Pancreas (tissue), 10 donors: ENCODE measurements at regions not wholly inside any gene's neighbourhood (a gene's known extent, or its start where the extent isn't known, plus 50 kb on each side); places are given as distances from the start of the nearest gene placed in this dataset.
A peak's percentile ranks its signal among the peaks of the same experiment; 100 is the strongest.

Source experiments
- ATAC-seq, 4 donors: fragments of 200-7000 bp; cut with Tn5 transposase; one replicate each; pipeline versions ENCODE4 v1.8.0 to v1.9.1; 2020; ENCODE audit warnings: mild to moderate bottlenecking in 4 of 4, moderate library complexity in 4 of 4
- DNase-seq, 6 donors: peaks; one replicate each; pipeline ENCODE4 v3.0.0-alpha.2; 2020
- FAIRE-seq: peaks from 2 replicates; lab custom pipeline; 2012; peaks lifted over from hg19 to GRCh38; lab: Jason Lieb, UNC
- H3K27ac ChIP-seq, 4 donors: fragments of 200-600 bp; sonication (generic); 1 replicate in 3 of 4; 2 replicates in 1 of 4; pipeline versions ENCODE4 v1.5.0 to v1.8.0; 2020
- H3K27me3 ChIP-seq, 4 donors: fragments of 200-600 bp; one replicate each; pipeline ENCODE4 v1.8.0; 2021
- H3K36me3 ChIP-seq, 3 donors: fragments of 200-600 bp; sonication (generic) in 1 of 3; one replicate each; pipeline versions ENCODE4 v1.5.0 to v1.8.0; 2020 to 2021
- H3K4me1 ChIP-seq, 3 donors: fragments of 200-600 bp; one replicate each; pipeline ENCODE4 v1.8.0; 2021
- H3K4me3 ChIP-seq, 4 donors: fragments of 200-600 bp; sonication (generic) in 2 of 4; one replicate each; pipeline versions ENCODE4 v1.5.0 to v1.8.0; 2020 to 2021
- H3K9me3 ChIP-seq, 4 donors: fragments of 200-600 bp; one replicate each; pipeline ENCODE4 v1.8.0; 2021
- CTCF ChIP-seq, 4 donors: fragments of 200-600 bp; sonication (generic) in 3 of 4; IDR thresholded peaks; one replicate each; pipeline versions ENCODE4 v1.5.0 to v1.8.0; 2021; ENCODE audit warnings: antibody characterized with exemption in 4 of 4
- WGBS, 2 donors: extraction: QIAGEN DNeasy Blood & Tissue Kit; methylation state at CpG; one replicate each; pipeline ENCODE4 v1.1.7; 2013; 5-methylcytosine and 5-hydroxymethylcytosine counted together
- intact Hi-C, 3 donors: fragments of 100-400 bp; cut with DNase I; formaldehyde crosslinking; loops; one replicate each; pipeline versions ENCODE4 v1.11.1 to v1.14.2; 2022
- donor health status: healthy with polysubstance abuse.
- donor health status: DM: no; HTN: no; CAD: no; lungs with moderate emphysema.
- donor health status: DM: no; HTN: no; CAD: no.
- donor health status: control.
- donor health status: control.
- donor health status: Bipolar disorder and iron deficiency.
- donor health status: DM: yes; HTN: yes; CAD: no.
- donor health status: DM: no; HTN: no; CAD: no.
- donor health status: DM: no; HTN: no; CAD: no.
- donor health status: DM: yes; HTN: yes; CAD: no.

GRCh38 chr15:27608248-27608647 lies 490.9 kb downstream of the OCA2 start:
- H3K4me3 ChIP-seq = no peak overlapping the region
- no peaks in the 10 kb centered on the region for H3K36me3 ChIP-seq
- TF ChIP-seq CTCF (IDR thresholded peaks at IDR 0.05) = no peak
- ATAC-seq = no peak
- intact Hi-C loops = no loop called here
- no peak for DNase-seq
- no peak overlapping the region for H3K27ac ChIP-seq
- FAIRE-seq = no peak
- H3K4me1 ChIP-seq = no peaks in the 10 kb centered on the region
- H3K27me3 ChIP-seq = no peaks in the 10 kb centered on the region
- no peaks in the 10 kb centered on the region for H3K9me3 ChIP-seq
- 54 to 60% methylated on average over 3 of the region's 3 CpGs for WGBS, 2 donors

GRCh38 chr15:27601239-27601960 lies 497.7 kb downstream of the OCA2 start:
- no peaks in the 10 kb centered on the region for H3K36me3 ChIP-seq
- no peaks in the 10 kb centered on the region for H3K9me3 ChIP-seq
- H3K27ac ChIP-seq = no peak overlapping the region
- ATAC-seq = no peak
- 55 to 70% methylated on average over 12 of the region's 12 CpGs for WGBS, 2 donors
- intact Hi-C loops = no loop called here
- no peaks in the 10 kb centered on the region for H3K4me1 ChIP-seq
- no peak for FAIRE-seq
- H3K4me3 ChIP-seq = no peak overlapping the region
- DNase-seq = no peak
- no peaks in the 10 kb centered on the region for H3K27me3 ChIP-seq
- no peak for TF ChIP-seq CTCF (IDR thresholded peaks at IDR 0.05)

- Histone ChIP-seq H3K4me1 (no peaks in the 10 kb centered on the region), H3K36me3 (no peaks in the 10 kb centered on the region), H3K27ac (no peak overlapping the region), H3K4me3 (no peak overlapping the region), H3K27me3 (no peaks in the 10 kb centered on the region), H3K9me3 (no peaks in the 10 kb centered on the region)
- ATAC-seq (peak in 2 of 4 donors; percentile 48 to 61), FAIRE-seq (no peak), DNase-seq (no peak)
- no peak for TF ChIP-seq CTCF (IDR thresholded peaks at IDR 0.05)
- 76 to 83% methylated on average over 8 of the region's 8 CpGs for WGBS, 2 donors
- intact Hi-C loops = no loop called here
Observed at GRCh38 chr15:27599034-27599433, 500.1 kb downstream of the OCA2 start.

- Histone ChIP-seq H3K36me3 (no peaks in the 10 kb centered on the region), H3K4me1 (no peaks in the 10 kb centered on the region), H3K4me3 (no peak overlapping the region), H3K27me3 (no peaks in the 10 kb centered on the region), H3K9me3 (no peaks in the 10 kb centered on the region), H3K27ac (no peak overlapping the region)
- FAIRE-seq (no peak), DNase-seq (no peak), ATAC-seq (no peak)
- no peak for TF ChIP-seq CTCF (IDR thresholded peaks at IDR 0.05)
- intact Hi-C loops = no loop called here
- WGBS, 2 donors = 62 to 72% methylated on average over 10 of the region's 10 CpGs
Observed at GRCh38 chr15:27598251-27599009, 500.7 kb downstream of the OCA2 start.

GRCh38 chr15:27595211-27595610 lies 503.9 kb downstream of the OCA2 start:
- Histone ChIP-seq H3K4me3 (no peak overlapping the region), H3K36me3 (no peaks in the 10 kb centered on the region), H3K27ac (no peak overlapping the region), H3K4me1 (no peaks in the 10 kb centered on the region), H3K27me3 (no peaks in the 10 kb centered on the region), H3K9me3 (no peaks in the 10 kb centered on the region)
- TF ChIP-seq CTCF (IDR thresholded peaks at IDR 0.05) = no peak
- no peak for DNase-seq
- ATAC-seq = no peak
- FAIRE-seq = no peak
- intact Hi-C loops = no loop called here
- WGBS, 2 donors = 78 to 79% methylated on average over 8 of the region's 8 CpGs
